Astrocyte (in vitro differentiated cells and primary cell): ENCODE measurements at regions not wholly inside any gene's neighbourhood (a gene's known extent, or its start where the extent isn't known, plus 50 kb on each side); places are given as distances from the start of the nearest gene placed in this dataset.

Experiments used
- DNase-seq: peaks from one replicate; pipeline ENCODE4 v3.0.0-alpha.2; 2010; ENCODE audit warnings: low read depth
- FAIRE-seq: peaks from 2 replicates; lab custom pipeline; 2011; peaks lifted over from hg19 to GRCh38; lab: Jason Lieb, UNC
- H2AFZ ChIP-seq: 2 replicates; pipeline ENCODE4 v1.6.0; 2012; ENCODE audit warnings: low read depth, low read length, inconsistent platforms
- H3K27ac ChIP-seq: 2 replicates; pipeline ENCODE4 v1.5.1; 2011; ENCODE audit warnings: low read depth, low read length, inconsistent platforms
- H3K27me3 ChIP-seq: 2 replicates; pipeline ENCODE4 v1.6.0; 2011; ENCODE audit warnings: low read length, inconsistent platforms; ENCODE audit not compliant: insufficient read depth
- H3K36me3 ChIP-seq: 2 replicates; pipeline ENCODE4 v1.5.1; 2011; ENCODE audit warnings: low read length, inconsistent platforms; ENCODE audit not compliant: insufficient read depth
- H3K4me1 ChIP-seq: 2 replicates; pipeline ENCODE4 v1.5.1; 2011; ENCODE audit warnings: low read length, inconsistent platforms; ENCODE audit not compliant: insufficient read depth
- H3K4me2 ChIP-seq: 2 replicates; pipeline ENCODE4 v1.6.0; 2012; ENCODE audit warnings: low read length, inconsistent platforms
- H3K4me3 ChIP-seq: 2 replicates; pipeline ENCODE4 v1.5.1; 2011; ENCODE audit warnings: low read depth, mild to moderate bottlenecking, low read length, inconsistent platforms; ENCODE audit not compliant: insufficient read depth
- H3K79me2 ChIP-seq: 2 replicates; pipeline ENCODE4 v1.6.0; 2012; ENCODE audit warnings: mild to moderate bottlenecking, low read length, inconsistent platforms; ENCODE audit not compliant: insufficient read depth
- H3K9ac ChIP-seq: 2 replicates; pipeline ENCODE4 v1.6.0; 2012; ENCODE audit warnings: mild to moderate bottlenecking, low read length, inconsistent platforms
- H3K9me3 ChIP-seq: 2 replicates; pipeline ENCODE4 v1.5.1; 2012; ENCODE audit warnings: low read depth, mild to moderate bottlenecking, low read length, inconsistent platforms; ENCODE audit not compliant: insufficient read depth
- H4K20me1 ChIP-seq: 2 replicates; pipeline ENCODE4 v1.6.0; 2012; ENCODE audit warnings: low read length, inconsistent platforms; ENCODE audit not compliant: insufficient read depth
- H3K27ac Mint-ChIP-seq: one replicate; pipeline ENCODE4 v1.8.0; 2021; ENCODE audit warnings: mild to moderate bottlenecking, mixed read lengths; ENCODE audit not compliant: unreplicated experiment
- H3K27me3 Mint-ChIP-seq: one replicate; pipeline ENCODE4 v1.8.0; 2021; ENCODE audit warnings: low read depth, mixed read lengths; ENCODE audit not compliant: unreplicated experiment
- H3K36me3 Mint-ChIP-seq: one replicate; pipeline ENCODE4 v1.8.0; 2021; ENCODE audit warnings: low read depth, mixed read lengths; ENCODE audit not compliant: unreplicated experiment
- H3K4me1 Mint-ChIP-seq: one replicate; pipeline ENCODE4 v1.8.0; 2021; ENCODE audit warnings: low read depth, mixed read lengths; ENCODE audit not compliant: unreplicated experiment
- H3K4me3 Mint-ChIP-seq: one replicate; pipeline ENCODE4 v1.8.0; 2021; ENCODE audit warnings: mild to moderate bottlenecking, moderate library complexity, mixed read lengths; ENCODE audit not compliant: unreplicated experiment
- H3K9me3 Mint-ChIP-seq: one replicate; pipeline ENCODE4 v1.8.0; 2021; ENCODE audit warnings: mild to moderate bottlenecking, mixed read lengths; ENCODE audit not compliant: unreplicated experiment
- CTCF ChIP-seq: IDR thresholded peaks from 2 replicates; pipeline ENCODE4 v1.5.1; 2011; ENCODE audit warnings: low read depth, mild to moderate bottlenecking, inconsistent platforms, low read length, moderate library complexity; ENCODE audit not compliant: insufficient read depth
- EZH2 ChIP-seq: IDR thresholded peaks from 2 replicates; pipeline ENCODE4 v1.6.1; 2012; ENCODE audit warnings: mild to moderate bottlenecking, low read length, inconsistent platforms; ENCODE audit not compliant: insufficient read depth

- no peaks in the 10 kb centered on the region for H3K27me3 Mint-ChIP-seq
- H3K4me1 Mint-ChIP-seq, result no peaks in the 10 kb centered on the region
- no peak overlapping the region for H3K9ac ChIP-seq
These were observed 1059.3 kb upstream of the GYPC start for GRCh38 chr2:125596612-125597011.

GRCh38 chr2:125615438-125615837 lies 1040.5 kb upstream of the GYPC start:
- no peaks in the 10 kb centered on the region for H4K20me1 ChIP-seq
- no peaks in the 10 kb centered on the region for H3K36me3 ChIP-seq
- no peak overlapping the region for H3K27ac Mint-ChIP-seq
- no peaks in the 10 kb centered on the region for H3K9me3 ChIP-seq
- TF ChIP-seq EZH2 (no peak), CTCF (no peak)
- DNase-seq, result no peak
- H3K9ac ChIP-seq, result no peak overlapping the region
- H3K36me3 Mint-ChIP-seq, result no peaks in the 10 kb centered on the region
- no peak overlapping the region for H3K4me2 ChIP-seq
- H3K4me1 ChIP-seq, result no peaks in the 10 kb centered on the region
- no peaks in the 10 kb centered on the region for H3K79me2 ChIP-seq
- no peaks in the 10 kb centered on the region for H3K9me3 Mint-ChIP-seq
- H3K27me3 ChIP-seq, result no peaks in the 10 kb centered on the region
- H3K4me1 Mint-ChIP-seq, result no peaks in the 10 kb centered on the region
- no peak overlapping the region for H2AFZ ChIP-seq
- no peak overlapping the region for H3K4me3 ChIP-seq
- FAIRE-seq, result no peak
- H3K4me3 Mint-ChIP-seq, result no peak overlapping the region
- H3K27me3 Mint-ChIP-seq, result no peaks in the 10 kb centered on the region
- H3K27ac ChIP-seq, result no peak overlapping the region

More at GRCh38 chr2:125596612-125597011, 1059.3 kb upstream of the GYPC start:
- Histone ChIP-seq H3K36me3 (no peaks in the 10 kb centered on the region), H4K20me1 (no peaks in the 10 kb centered on the region), H3K4me1 (no peaks in the 10 kb centered on the region), H3K79me2 (no peaks in the 10 kb centered on the region), H3K4me3 (no peak overlapping the region), H3K4me2 (no peak overlapping the region), H3K27me3 (no peaks in the 10 kb centered on the region), H2AFZ (no peak overlapping the region), H3K9me3 (peaks cover 4% of the 10 kb centered on the region), H3K27ac (no peak overlapping the region)
- no peak overlapping the region for H3K27ac Mint-ChIP-seq
- H3K9me3 Mint-ChIP-seq, result no peaks in the 10 kb centered on the region
- H3K4me3 Mint-ChIP-seq, result no peak overlapping the region
- DNase-seq, result no peak
- FAIRE-seq, result no peak
- H3K36me3 Mint-ChIP-seq, result no peaks in the 10 kb centered on the region
- TF ChIP-seq EZH2 (no peak), CTCF (no peak)

GRCh38 chr2:125630377-125630776 lies 1025.6 kb upstream of the GYPC start:
- Mint-ChIP-seq H3K27me3 (no peaks in the 10 kb centered on the region), H3K4me1 (no peaks in the 10 kb centered on the region), H3K4me3 (no peak overlapping the region), H3K9me3 (peaks cover 4% of the 10 kb centered on the region), H3K36me3 (no peaks in the 10 kb centered on the region), H3K27ac (no peak overlapping the region)
- Histone ChIP-seq H3K4me2 (no peak overlapping the region), H3K27ac (no peak overlapping the region), H3K9me3 (no peaks in the 10 kb centered on the region), H3K79me2 (no peaks in the 10 kb centered on the region), H2AFZ (no peak overlapping the region), H4K20me1 (no peaks in the 10 kb centered on the region), H3K27me3 (no peaks in the 10 kb centered on the region), H3K9ac (no peak overlapping the region), H3K4me1 (no peaks in the 10 kb centered on the region), H3K4me3 (no peak overlapping the region), H3K36me3 (no peaks in the 10 kb centered on the region)
- TF ChIP-seq EZH2, result no peak
- TF ChIP-seq CTCF, result no peak
- DNase-seq (no peak), FAIRE-seq (no peak)
